HepG2 (cell line): ENCODE measurements at regions not wholly inside any gene's neighbourhood (a gene's known extent, or its start where the extent isn't known, plus 50 kb on each side); places are given as distances from the start of the nearest gene placed in this dataset.

Experiments
- ATAC-seq: fragments of 200-7000 bp; cut with Tn5 transposase; 3 replicates; pipeline ENCODE4 v1.9.1; 2020; ENCODE audit warnings: mild to moderate bottlenecking, moderate library complexity
- BruUV-seq: library from RNA; stranded (reverse); fragments of 400-500 nt; replicated peaks from 2 replicates; lab custom pipeline; 2021; lab: Mats Ljungman, UMichigan
- CTCF ChIA-PET: fragments of 300-600 bp; formaldehyde crosslinking; extraction: SDS; loops from one replicate; lab custom pipeline; 2021; ENCODE audit warnings: low total read pairs, inconsistent platforms, low intra/inter-chr PET ratio; lab: Yijun Ruan, JAX
- POLR2A ChIA-PET: fragments of 350-600 bp; sonication (Branson Sonifier 250); formaldehyde crosslinking; loops from one replicate; lab custom pipeline; 2020; ENCODE audit warnings: antibody characterized with exemption, inconsistent platforms; lab: Yijun Ruan, JAX
- DNase-seq: peaks from one replicate; pipeline ENCODE4 v3.0.0-alpha.2; 2015; ENCODE audit warnings: low spot score
- FAIRE-seq: peaks from 3 replicates; lab custom pipeline; 2011; peaks lifted over from hg19 to GRCh38; lab: Jason Lieb, UNC
- H2AFZ ChIP-seq: one replicate; pipeline ENCODE4 v1.6.1; 2011; ENCODE audit warnings: low read length, inconsistent platforms
- H3K27ac ChIP-seq: fragments of 300-600 bp; 3 replicates; pipeline ENCODE4 v1.8.0; 2011; ENCODE audit warnings: mixed run types, mild to moderate bottlenecking, mixed read lengths, low read length, inconsistent platforms; ENCODE audit not compliant: insufficient read depth; ENCODE audit errors: extremely low read length
- H3K27me3 ChIP-seq, 2 experiments: fragments of 200-600 bp in 1 of 2; 2 replicates in 1 of 2; 3 replicates in 1 of 2; pipeline versions ENCODE4 v1.6.0 to v1.8.0; 2011; ENCODE audit warnings: low read length in 2 of 2, mild to moderate bottlenecking in 2 of 2, moderate library complexity in 2 of 2, inconsistent platforms in 1 of 2; ENCODE audit not compliant: insufficient read depth in 2 of 2, control insufficient read depth in 1 of 2
- H3K36me3 ChIP-seq, 2 experiments: fragments of 200-600 bp in 1 of 2; replicated peaks in 1 of 2; 2 replicates in 1 of 2; 3 replicates in 1 of 2; pipeline versions ENCODE4 v1.5.1 to v1.8.0; 2011; ENCODE audit warnings: low read length in 2 of 2, inconsistent platforms in 1 of 2; ENCODE audit not compliant: insufficient read depth in 2 of 2, control insufficient read depth in 1 of 2
- H3K4me1 ChIP-seq: 2 replicates; pipeline ENCODE4 v1.5.1; 2012; ENCODE audit warnings: low read length, inconsistent platforms; ENCODE audit not compliant: insufficient read depth
- H3K4me2 ChIP-seq: 2 replicates; pipeline ENCODE4 v1.6.0; 2011; ENCODE audit warnings: low read depth, low read length, inconsistent platforms
- H3K4me3 ChIP-seq, 3 experiments: fragments of 200-600 bp in 1 of 3; sonication (generic), shearing (Covaris generic) in 1 of 3; replicated peaks in 1 of 3; 2 replicates each; pipeline ENCODE4 v1.5.1; 2011 to 2016; ENCODE audit warnings: low read length in 3 of 3, inconsistent platforms in 2 of 3, low read depth in 2 of 3, mild to moderate bottlenecking in 2 of 3, control low read depth in 1 of 3, mixed read lengths in 1 of 3; ENCODE audit not compliant: insufficient read depth in 1 of 3
- H3K79me2 ChIP-seq: one replicate; pipeline ENCODE4 v1.6.1; 2011; ENCODE audit warnings: low read length, inconsistent platforms; ENCODE audit not compliant: insufficient read depth
- H3K9ac ChIP-seq: 2 replicates; pipeline ENCODE4 v1.6.0; 2011; ENCODE audit warnings: mild to moderate bottlenecking, low read depth, low read length, inconsistent platforms; ENCODE audit not compliant: insufficient read depth
- H3K9me3 ChIP-seq: 2 replicates; pipeline ENCODE4 v1.5.1; 2012; ENCODE audit warnings: mild to moderate bottlenecking, low read length
- H4K20me1 ChIP-seq: 2 replicates; pipeline ENCODE4 v1.6.0; 2011; ENCODE audit warnings: inconsistent platforms, mild to moderate bottlenecking, low read length, moderate library complexity; ENCODE audit not compliant: insufficient read depth
- HNRNPK ChIP-seq: fragments of 200-400 bp; formaldehyde crosslinking; IDR thresholded peaks from 2 replicates; pipeline ENCODE4 v1.6.1; 2018; ENCODE audit warnings: low read length, low read depth, moderate library complexity, mild to moderate bottlenecking; ENCODE audit not compliant: poor library complexity, severe bottlenecking
- KMT2B ChIP-seq: IDR thresholded peaks from 2 replicates; pipeline ENCODE4 v1.6.1; 2016; ENCODE audit warnings: missing genetic modification reagents, missing compliant biosample characterization
- MED13 ChIP-seq: sonication (generic); formaldehyde crosslinking; IDR thresholded peaks from 2 replicates; pipeline ENCODE4 v1.5.0; 2020; ENCODE audit warnings: missing genetic modification reagents
- NR3C1 ChIP-seq: sonication (generic); formaldehyde crosslinking; IDR thresholded peaks from 2 replicates; pipeline ENCODE4 v1.4.0; 2020; ENCODE audit warnings: missing genetic modification reagents
- PHF5A ChIP-seq: IDR thresholded peaks from one replicate; pipeline ENCODE4 v1.6.1; 2018; ENCODE audit warnings: low read depth, missing genetic modification reagents; ENCODE audit not compliant: unreplicated experiment
- RXRB ChIP-seq: IDR thresholded peaks from 2 replicates; pipeline ENCODE4 v1.6.1; 2016; ENCODE audit warnings: borderline replicate concordance, missing genetic modification reagents, missing compliant biosample characterization
- ZBTB44 ChIP-seq: sonication (generic); formaldehyde crosslinking; IDR thresholded peaks from 2 replicates; pipeline ENCODE4 v1.4.0; 2020; ENCODE audit warnings: missing genetic modification reagents
- ZNF333 ChIP-seq: sonication (generic); formaldehyde crosslinking; IDR thresholded peaks from 2 replicates; pipeline ENCODE4 v1.4.0; 2020; ENCODE audit warnings: mild to moderate bottlenecking, missing genetic modification reagents, borderline replicate concordance
- ZNF501 ChIP-seq: sonication (generic); formaldehyde crosslinking; IDR thresholded peaks from 2 replicates; pipeline ENCODE4 v1.5.1; 2020; ENCODE audit warnings: mild to moderate bottlenecking, moderate library complexity, missing genetic modification reagents
- ZNF746 ChIP-seq: sonication (generic); formaldehyde crosslinking; IDR thresholded peaks from 2 replicates; pipeline ENCODE4 v1.8.0; 2022; ENCODE audit warnings: mild to moderate bottlenecking, missing genetic modification reagents
- WGBS: methylation state at CpG from one replicate; pipeline ENCODE4 v1.1.6; 2017; ENCODE audit warnings: low lambda C conversion rate; 5-methylcytosine and 5-hydroxymethylcytosine counted together
- in situ Hi-C: cut with HindIII; loops from 2 replicates; pipeline ENCODE4 v1.10.0; 2017; ENCODE audit warnings: low pct_unique_long_range_greater_than_20kb; ENCODE audit not compliant: extremely low pct_ligation_motif_present
- intact Hi-C: fragments of 100-400 bp; cut with micrococcal nuclease; formaldehyde crosslinking; loops from one replicate; pipeline ENCODE4 v1.10.0; 2022; ENCODE audit not compliant: unreplicated experiment
- TF ChIP-seq, protein P1 (sequence below): sonication (generic); formaldehyde crosslinking; IDR thresholded peaks from 2 replicates; pipeline ENCODE4 v1.5.0; 2020; ENCODE audit warnings: mild to moderate bottlenecking, missing genetic modification reagents
- TF ChIP-seq, protein P2 (sequence below): sonication (generic); formaldehyde crosslinking; IDR thresholded peaks from 2 replicates; pipeline ENCODE4 v1.4.0; 2020; ENCODE audit warnings: missing genetic modification reagents

DNA sequence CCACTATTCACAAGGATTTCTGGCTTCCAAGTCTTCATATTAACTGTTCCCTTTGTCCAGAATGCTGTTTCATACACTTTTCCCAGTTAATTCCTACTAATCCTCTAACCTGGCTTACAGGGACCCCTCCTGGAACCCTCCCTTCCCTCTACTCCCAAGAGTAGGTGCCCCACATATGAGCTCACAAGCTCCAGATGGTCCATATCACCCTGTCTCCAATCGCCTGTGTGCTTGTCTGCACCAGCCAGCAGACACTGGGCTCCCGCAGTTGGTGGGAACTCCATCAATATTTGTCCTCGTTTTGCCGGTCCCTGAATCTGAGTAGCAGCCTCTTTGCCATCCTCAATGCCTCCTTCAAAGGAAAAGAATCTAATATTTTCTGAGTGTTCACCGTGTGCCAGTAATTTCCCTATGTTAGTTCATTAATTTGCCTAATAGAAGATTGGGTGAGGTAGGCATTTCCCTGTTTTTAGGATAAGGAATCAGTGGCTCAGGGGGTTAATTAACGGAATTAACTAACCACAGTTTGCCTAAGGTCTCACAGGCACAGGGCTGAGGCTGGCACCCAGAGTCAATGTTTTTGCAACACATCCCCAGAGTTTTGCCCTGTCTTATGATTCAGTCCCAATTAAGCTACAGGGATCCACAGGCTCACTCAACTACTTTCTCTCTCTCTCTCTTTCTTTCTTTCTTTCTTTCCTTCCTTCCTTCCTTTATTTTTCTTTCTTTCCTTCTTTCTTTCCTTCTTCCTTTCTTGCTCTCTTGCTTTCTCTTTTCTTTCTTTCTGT is 141.6 kb upstream of the CYP1B1 start:
- no peak for DNase-seq
- Histone ChIP-seq H3K4me1 (0 out of 2 replicates have a peak, but pooled peaks cover 5% of the 10 kb centered on the region), H3K36me3 (no peaks in the 10 kb centered on the region), H3K27ac (no peak overlapping the region), H3K79me2 (no peaks in the 10 kb centered on the region), H4K20me1 (no peaks in the 10 kb centered on the region), H3K4me3 (no peak overlapping the region), H2AFZ (no peak overlapping the region), H3K9me3 (no peaks in the 10 kb centered on the region), H3K4me2 (no peak overlapping the region), H3K27me3 (no peaks in the 10 kb centered on the region; a peak in 2 of 5 replicates), H3K9ac (no peak overlapping the region)
- 24% methylated on average over 6 of the region's 6 CpGs for WGBS
- in situ Hi-C loops, result no loop called here
- no peak for ATAC-seq
- FAIRE-seq, result no peak
- CTCF ChIA-PET, result no interaction called here
- TF ChIP-seq ZNF501 (CRISPR knock-in tag) (no peak), HNRNPK (no peak), PHF5A (CRISPR knock-in tag) (no peak), ZBTB44 (CRISPR knock-in tag) (no peak), RXRB (CRISPR knock-in tag) (no peak), KMT2B (no peak), MED13 (CRISPR knock-in tag) (no peak), ZNF746 (CRISPR knock-in tag) (no peak), ZNF333 (no peak), NR3C1 (CRISPR knock-in tag) (no peak)
- TF ChIP-seq, protein P1, sequence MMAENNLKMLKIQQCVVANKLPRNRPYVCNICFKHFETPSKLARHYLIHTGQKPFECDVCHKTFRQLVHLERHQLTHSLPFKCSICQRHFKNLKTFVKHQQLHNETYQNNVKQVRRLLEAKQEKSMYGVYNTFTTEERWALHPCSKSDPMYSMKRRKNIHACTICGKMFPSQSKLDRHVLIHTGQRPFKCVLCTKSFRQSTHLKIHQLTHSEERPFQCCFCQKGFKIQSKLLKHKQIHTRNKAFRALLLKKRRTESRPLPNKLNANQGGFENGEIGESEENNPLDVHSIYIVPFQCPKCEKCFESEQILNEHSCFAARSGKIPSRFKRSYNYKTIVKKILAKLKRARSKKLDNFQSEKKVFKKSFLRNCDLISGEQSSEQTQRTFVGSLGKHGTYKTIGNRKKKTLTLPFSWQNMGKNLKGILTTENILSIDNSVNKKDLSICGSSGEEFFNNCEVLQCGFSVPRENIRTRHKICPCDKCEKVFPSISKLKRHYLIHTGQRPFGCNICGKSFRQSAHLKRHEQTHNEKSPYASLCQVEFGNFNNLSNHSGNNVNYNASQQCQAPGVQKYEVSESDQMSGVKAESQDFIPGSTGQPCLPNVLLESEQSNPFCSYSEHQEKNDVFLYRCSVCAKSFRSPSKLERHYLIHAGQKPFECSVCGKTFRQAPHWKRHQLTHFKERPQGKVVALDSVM (CRISPR knock-in tag), result no peak
- TF ChIP-seq, protein P2, sequence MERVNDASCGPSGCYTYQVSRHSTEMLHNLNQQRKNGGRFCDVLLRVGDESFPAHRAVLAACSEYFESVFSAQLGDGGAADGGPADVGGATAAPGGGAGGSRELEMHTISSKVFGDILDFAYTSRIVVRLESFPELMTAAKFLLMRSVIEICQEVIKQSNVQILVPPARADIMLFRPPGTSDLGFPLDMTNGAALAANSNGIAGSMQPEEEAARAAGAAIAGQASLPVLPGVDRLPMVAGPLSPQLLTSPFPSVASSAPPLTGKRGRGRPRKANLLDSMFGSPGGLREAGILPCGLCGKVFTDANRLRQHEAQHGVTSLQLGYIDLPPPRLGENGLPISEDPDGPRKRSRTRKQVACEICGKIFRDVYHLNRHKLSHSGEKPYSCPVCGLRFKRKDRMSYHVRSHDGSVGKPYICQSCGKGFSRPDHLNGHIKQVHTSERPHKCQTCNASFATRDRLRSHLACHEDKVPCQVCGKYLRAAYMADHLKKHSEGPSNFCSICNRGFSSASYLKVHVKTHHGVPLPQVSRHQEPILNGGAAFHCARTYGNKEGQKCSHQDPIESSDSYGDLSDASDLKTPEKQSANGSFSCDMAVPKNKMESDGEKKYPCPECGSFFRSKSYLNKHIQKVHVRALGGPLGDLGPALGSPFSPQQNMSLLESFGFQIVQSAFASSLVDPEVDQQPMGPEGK (CRISPR knock-in tag), result no peak
- POLR2A ChIA-PET, result no interaction called here
- intact Hi-C loops, result no loop called here
- BruUV-seq, result no TSS peak
